Hepatocyte (in vitro differentiated cells): ENCODE measurements at regions not wholly inside any gene's neighbourhood (a gene's known extent, or its start where the extent isn't known, plus 50 kb on each side); places are given as distances from the start of the nearest gene placed in this dataset.
"Not testable (repeated sequence)": the region's sequence is repeated elsewhere in the genome, so short reads cannot be mapped to it uniquely, and the experiment has no call there.

Source experiments
- DNase-seq: peaks from one replicate; pipeline ENCODE4 v3.0.0-alpha.2; 2016; ENCODE audit warnings: low spot score
- H2AFZ ChIP-seq: fragments of 200-600 bp; sonication (generic); 2 replicates; pipeline ENCODE4 v1.6.0; 2016; ENCODE audit warnings: antibody characterized with exemption, mild to moderate bottlenecking
- H3K27ac ChIP-seq: fragments of 200-600 bp; sonication (generic); 2 replicates; pipeline ENCODE4 v1.5.1; 2016; ENCODE audit warnings: mild to moderate bottlenecking
- H3K27me3 ChIP-seq: fragments of 200-600 bp; sonication (generic); 2 replicates; pipeline ENCODE4 v1.6.1; 2016
- H3K36me3 ChIP-seq: fragments of 200-600 bp; sonication (generic); replicated peaks from 2 replicates; pipeline ENCODE4 v1.5.1; 2016; ENCODE audit warnings: low read depth; ENCODE audit not compliant: insufficient read depth
- H3K4me1 ChIP-seq: fragments of 200-600 bp; sonication (generic); 2 replicates; pipeline ENCODE4 v1.5.1; 2016; ENCODE audit warnings: mild to moderate bottlenecking, moderate library complexity; ENCODE audit not compliant: insufficient read depth
- H3K4me2 ChIP-seq: fragments of 200-600 bp; sonication (generic); 2 replicates; pipeline ENCODE4 v1.6.0; 2016
- H3K4me3 ChIP-seq: fragments of 200-600 bp; sonication (generic); 2 replicates; pipeline ENCODE4 v1.5.1; 2016; ENCODE audit warnings: mild to moderate bottlenecking
- H3K79me2 ChIP-seq: fragments of 200-600 bp; sonication (generic); 2 replicates; pipeline ENCODE4 v1.6.0; 2017; ENCODE audit warnings: mild to moderate bottlenecking
- H3K9me2 ChIP-seq: fragments of 200-600 bp; sonication (generic); replicated peaks from 2 replicates; pipeline ENCODE4 v1.6.0; 2017; ENCODE audit warnings: mild to moderate bottlenecking; ENCODE audit not compliant: insufficient read depth
- H3K9me3 ChIP-seq: fragments of 200-600 bp; sonication (generic); 2 replicates; pipeline ENCODE4 v1.5.1; 2016; ENCODE audit warnings: low read depth, mild to moderate bottlenecking
- H4K20me1 ChIP-seq: fragments of 200-600 bp; sonication (generic); 2 replicates; pipeline ENCODE4 v1.6.0; 2016; ENCODE audit warnings: mild to moderate bottlenecking; ENCODE audit not compliant: insufficient read depth, poor library complexity, severe bottlenecking
- WGBS: methylation state at CpG from one replicate; pipeline ENCODE4 v1.1.6; 2016; ENCODE audit warnings: low lambda C conversion rate; ENCODE audit errors: missing lambda C conversion rate; 5-methylcytosine and 5-hydroxymethylcytosine counted together

GRCh38 chr9:43089337-43089736 is 905.9 kb downstream of the SPATA31A6 start:
- not testable (repeated sequence) for H3K4me2 ChIP-seq, H3K4me3 ChIP-seq, H4K20me1 ChIP-seq, H3K36me3 ChIP-seq, H3K4me1 ChIP-seq, H3K27ac ChIP-seq, H3K27me3 ChIP-seq, DNase-seq, H3K9me2 ChIP-seq, H3K79me2 ChIP-seq, H3K9me3 ChIP-seq, H2AFZ ChIP-seq
- 98% methylated on average over 11 of the region's 25 CpGs for WGBS

GRCh38 chr9:43110376-43110775 is 926.9 kb downstream of the SPATA31A6 start:
- H3K4me1 ChIP-seq, H3K4me3 ChIP-seq, H3K36me3 ChIP-seq, H3K27ac ChIP-seq, H3K9me2 ChIP-seq, DNase-seq, H3K79me2 ChIP-seq, H2AFZ ChIP-seq, H3K9me3 ChIP-seq, H3K27me3 ChIP-seq, H4K20me1 ChIP-seq, H3K4me2 ChIP-seq: not testable (repeated sequence)
- 98% methylated on average over 7 of the region's 9 CpGs for WGBS

GRCh38 chr9:43112846-43113245 is 929.4 kb downstream of the SPATA31A6 start:
- WGBS: 79% methylated on average over 7 of the region's 7 CpGs
- not testable (repeated sequence) for H3K9me3 ChIP-seq, H2AFZ ChIP-seq, H3K9me2 ChIP-seq, H3K36me3 ChIP-seq, H3K4me3 ChIP-seq, H3K27ac ChIP-seq, DNase-seq, H3K4me2 ChIP-seq, H4K20me1 ChIP-seq, H3K79me2 ChIP-seq, H3K4me1 ChIP-seq, H3K27me3 ChIP-seq

GRCh38 chr9:43115813-43116229 is 932.4 kb downstream of the SPATA31A6 start:
- H3K27ac ChIP-seq, H3K4me3 ChIP-seq, H4K20me1 ChIP-seq, H3K4me1 ChIP-seq, H2AFZ ChIP-seq, H3K27me3 ChIP-seq, H3K79me2 ChIP-seq, H3K36me3 ChIP-seq, H3K4me2 ChIP-seq, H3K9me3 ChIP-seq, H3K9me2 ChIP-seq, DNase-seq: not testable (repeated sequence)
- WGBS: 90% methylated on average over 3 of the region's 6 CpGs

- not testable (repeated sequence) for H3K27ac ChIP-seq, H3K9me3 ChIP-seq, DNase-seq, H3K4me3 ChIP-seq, H3K4me1 ChIP-seq, H2AFZ ChIP-seq, H3K27me3 ChIP-seq, H3K4me2 ChIP-seq, H3K79me2 ChIP-seq, H3K36me3 ChIP-seq, H3K9me2 ChIP-seq, H4K20me1 ChIP-seq
- WGBS: 86% methylated on average over 11 of the region's 11 CpGs
These were observed 934.8 kb downstream of the SPATA31A6 start for GRCh38 chr9:43118088-43118865.

GRCh38 chr9:43119565-43119964 is 936.1 kb downstream of the SPATA31A6 start:
- H3K27ac ChIP-seq, DNase-seq, H3K36me3 ChIP-seq, H3K27me3 ChIP-seq, H3K79me2 ChIP-seq, H3K4me3 ChIP-seq, H3K4me2 ChIP-seq, H3K4me1 ChIP-seq, H3K9me2 ChIP-seq, H3K9me3 ChIP-seq, H2AFZ ChIP-seq, H4K20me1 ChIP-seq: not testable (repeated sequence)
- 84% methylated on average over 5 of the region's 7 CpGs for WGBS

- H3K79me2 ChIP-seq, H2AFZ ChIP-seq, H3K4me1 ChIP-seq, H3K36me3 ChIP-seq, H4K20me1 ChIP-seq, H3K27ac ChIP-seq, H3K27me3 ChIP-seq, H3K9me2 ChIP-seq, H3K4me3 ChIP-seq, DNase-seq, H3K9me3 ChIP-seq, H3K4me2 ChIP-seq: not testable (repeated sequence)
- WGBS: 66% methylated on average over 2 of the region's 3 CpGs
These were observed 936.5 kb downstream of the SPATA31A6 start for GRCh38 chr9:43119978-43120377.

- not testable (repeated sequence) for H3K9me3 ChIP-seq, H3K4me2 ChIP-seq, H2AFZ ChIP-seq, H3K4me3 ChIP-seq, DNase-seq, H4K20me1 ChIP-seq, H3K79me2 ChIP-seq, H3K27me3 ChIP-seq, H3K27ac ChIP-seq, H3K4me1 ChIP-seq, H3K9me2 ChIP-seq, H3K36me3 ChIP-seq
- 100% methylated on average over 1 of the region's 3 CpGs for WGBS
These were observed 942.4 kb downstream of the SPATA31A6 start for GRCh38 chr9:43125894-43126293.

- H4K20me1 ChIP-seq, H3K9me3 ChIP-seq, H3K79me2 ChIP-seq, H3K4me1 ChIP-seq, H3K27me3 ChIP-seq, H3K27ac ChIP-seq, H3K4me3 ChIP-seq, H3K4me2 ChIP-seq, DNase-seq, H3K9me2 ChIP-seq, H3K36me3 ChIP-seq, H2AFZ ChIP-seq: not testable (repeated sequence)
- 83% methylated on average over 7 of the region's 12 CpGs for WGBS
These were observed 943.7 kb downstream of the SPATA31A6 start for GRCh38 chr9:43127026-43127775.
